ENCODE measurements at regions not wholly inside any gene's neighbourhood (a gene's known extent, or its start where the extent isn't known, plus 50 kb on each side); places are given as distances from the start of the nearest gene placed in this dataset.

DNA sequence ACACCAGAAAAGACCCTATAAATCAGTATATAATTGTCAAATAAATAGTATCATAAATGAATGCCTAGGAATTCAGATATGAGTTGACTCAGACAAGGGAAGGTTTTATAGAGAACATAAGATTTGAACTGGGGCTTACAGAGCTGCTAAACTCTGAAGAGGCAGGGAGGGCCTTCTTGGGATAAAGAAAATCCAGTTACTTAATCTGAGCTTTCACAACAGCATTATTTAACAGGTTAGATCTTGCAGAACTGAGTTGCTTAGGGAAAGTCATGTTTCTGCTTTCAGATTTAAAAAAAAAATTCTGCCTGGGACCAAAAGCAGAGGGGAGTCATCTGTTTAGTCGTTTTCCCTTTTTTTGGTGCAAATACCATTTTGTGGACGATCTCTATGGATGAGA lies 594.8 kb upstream of the FZD8 start:
- Histone ChIP-seq H2AFZ (replicated peaks; ENCODE audit: low read length, poor library complexity) (no peak overlapping the region), H2BK120ac (ENCODE audit: low read depth, low read length) (no peak overlapping the region), H2BK20ac (ENCODE audit: low read depth, low read length) (no peak overlapping the region), H3K27me3 (ENCODE audit: control insufficient read depth, insufficient read depth, low read length) (no peaks in the 10 kb centered on the region), H2AK5ac (ENCODE audit: low read depth, low read length) (no peak overlapping the region), H3K9ac (ENCODE audit: low read depth, low read length) (no peak overlapping the region), H3K4me1 (ENCODE audit: control insufficient read depth, insufficient read depth, low read length) (no peaks in the 10 kb centered on the region), H3K79me1 (ENCODE audit: low read depth in 1 of 2, low read length in 2 of 2) (no peaks in the 10 kb centered on the region), H3K56ac (ENCODE audit: extremely low read depth, insufficient read depth, low read length) (no peak overlapping the region), H3K27ac (ENCODE audit: insufficient read depth, low read length) (no peak overlapping the region), H3K18ac (ENCODE audit: low read depth, low read length) (no peak overlapping the region), H3K9me3 (ENCODE audit: control insufficient read depth, insufficient read depth, low read length) (no peaks in the 10 kb centered on the region), H2AK9ac (replicated peaks; ENCODE audit: low read depth, low read length, poor library complexity) (no peak overlapping the region), H2BK15ac (ENCODE audit: low read depth, low read length) (no peak overlapping the region), H3K4me3 (ENCODE audit: insufficient read depth, low read depth, low read length) (no peak overlapping the region), H3K36me3 (ENCODE audit: control insufficient read depth, insufficient read depth, low read length) (no peaks in the 10 kb centered on the region), H3K9me1 (ENCODE audit: insufficient read depth, low read length) (no peaks in the 10 kb centered on the region), H4K20me1 (ENCODE audit: insufficient read depth, low read length) (no peaks in the 10 kb centered on the region), H3K4ac (ENCODE audit: low read depth, low read length) (no peak overlapping the region), H4K91ac (ENCODE audit: insufficient read depth, low read depth, low read length) (no peak overlapping the region), H3K23ac (ENCODE audit: low read depth, low read length) (no peak overlapping the region), H3K4me2 (ENCODE audit: low read depth, low read length) (no peak overlapping the region), H4K5ac (ENCODE audit: low read depth, low read length) (no peak overlapping the region), H2BK5ac (ENCODE audit: low read depth, low read length, poor library complexity, severe bottlenecking) (no peak overlapping the region), H3K14ac (replicated peaks; ENCODE audit: low read depth, low read length) (no peak overlapping the region), H4K8ac (ENCODE audit: low read depth in 2 of 2, low read length in 2 of 2) (no peak overlapping the region)
- TF ChIP-seq SMC3 (IDR thresholded peaks at IDR 0.05; ENCODE audit: low read depth, low read length) = no peak
- TF ChIP-seq MAFK (IDR thresholded peaks at IDR 0.05; ENCODE audit: low read depth, low read length) = no peak
- TF ChIP-seq MXI1 (IDR thresholded peaks at IDR 0.05; ENCODE audit: borderline replicate concordance, low read depth, low read length) = no peak
- no peak for TF ChIP-seq RAD21 (IDR thresholded peaks at IDR 0.05; ENCODE audit: low read length)
- no peak for TF ChIP-seq CEBPB (IDR thresholded peaks at IDR 0.05; ENCODE audit: low read depth, low read length)
- no peak for TF ChIP-seq RCOR1 (IDR thresholded peaks at IDR 0.05; ENCODE audit: insufficient replicate concordance, low read length)
- TF ChIP-seq, protein P1, sequence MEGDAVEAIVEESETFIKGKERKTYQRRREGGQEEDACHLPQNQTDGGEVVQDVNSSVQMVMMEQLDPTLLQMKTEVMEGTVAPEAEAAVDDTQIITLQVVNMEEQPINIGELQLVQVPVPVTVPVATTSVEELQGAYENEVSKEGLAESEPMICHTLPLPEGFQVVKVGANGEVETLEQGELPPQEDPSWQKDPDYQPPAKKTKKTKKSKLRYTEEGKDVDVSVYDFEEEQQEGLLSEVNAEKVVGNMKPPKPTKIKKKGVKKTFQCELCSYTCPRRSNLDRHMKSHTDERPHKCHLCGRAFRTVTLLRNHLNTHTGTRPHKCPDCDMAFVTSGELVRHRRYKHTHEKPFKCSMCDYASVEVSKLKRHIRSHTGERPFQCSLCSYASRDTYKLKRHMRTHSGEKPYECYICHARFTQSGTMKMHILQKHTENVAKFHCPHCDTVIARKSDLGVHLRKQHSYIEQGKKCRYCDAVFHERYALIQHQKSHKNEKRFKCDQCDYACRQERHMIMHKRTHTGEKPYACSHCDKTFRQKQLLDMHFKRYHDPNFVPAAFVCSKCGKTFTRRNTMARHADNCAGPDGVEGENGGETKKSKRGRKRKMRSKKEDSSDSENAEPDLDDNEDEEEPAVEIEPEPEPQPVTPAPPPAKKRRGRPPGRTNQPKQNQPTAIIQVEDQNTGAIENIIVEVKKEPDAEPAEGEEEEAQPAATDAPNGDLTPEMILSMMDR (conservative IDR thresholded peaks at IDR 0.05; ENCODE audit: low read depth, low read length) = no peak
- TF ChIP-seq NFE2L2 (IDR thresholded peaks at IDR 0.05; ENCODE audit: low read depth, low read length) = no peak
- no peak for TF ChIP-seq POLR2A (IDR thresholded peaks at IDR 0.05; ENCODE audit: low read depth, low read length)
- no peak for TF ChIP-seq ELK1 (IDR thresholded peaks at IDR 0.05; ENCODE audit: borderline replicate concordance, low read depth, low read length)
- TF ChIP-seq FOS (IDR thresholded peaks at IDR 0.05; ENCODE audit: low read depth, low read length) = no peak
- ChIA-PET CTCF (no interaction called here), POLR2A (ENCODE audit: unreplicated experiment) (no interaction called here)
- BruUV-seq (replicated peaks) = no TSS peak
- intact Hi-C loops (cut with micrococcal nuclease) = no loop called here
- DNase-seq (no peak), ATAC-seq (ENCODE audit: low read depth) (no peak)
- dilution Hi-C loops (cut with HindIII; ENCODE audit: low sequenced_read_pairs, unreplicated experiment) = no loop called here
- in situ Hi-C loops (cut with MboI; ENCODE audit: low sequenced_read_pairs) = no loop called here
- no CpG with 5 or more reads among the region's 2 CpGs for WGBS, 2 experiments (ENCODE audit: extremely low coverage in 2 of 2, insufficient read length in 1 of 2)

Measured in IMR-90 (cell line).